ENCODE measurements at regions not wholly inside any gene's neighbourhood (a gene's known extent, or its start where the extent isn't known, plus 50 kb on each side); places are given as distances from the start of the nearest gene placed in this dataset.

GRCh38 chr10:128551475-128551874 lies 425.3 kb upstream of the MKI67 start:
- H3K4me1 ChIP-seq (ENCODE audit: control insufficient read depth in 1 of 2, insufficient read depth in 2 of 2, low read depth in 1 of 2, low read length in 1 of 2) = no peaks in the 10 kb centered on the region
- H3K27ac ChIP-seq (ENCODE audit: low read depth in 2 of 2, low read length in 1 of 2) = no peak overlapping the region
- no peaks in the 10 kb centered on the region for H3K79me2 ChIP-seq (ENCODE audit: insufficient read depth)
- H3K4me3 ChIP-seq (ENCODE audit: low read depth in 2 of 2, low read length in 1 of 2) = no peak overlapping the region
- no peak overlapping the region for H3K9ac ChIP-seq
- H3K4me2 ChIP-seq = no peak overlapping the region
- no peak overlapping the region for H2AFZ ChIP-seq (ENCODE audit: low read depth)
- CTCF ChIA-PET = interaction anchor here (1.0 kb wide), 1 partner anchor 9 kb away, joined by 4 read pairs; no protein-coding TSS in a partner anchor
- DNase-seq = no peak
- POLR2A ChIA-PET = no interaction called here
- no peaks in the 10 kb centered on the region for H3K9me2 ChIP-seq
- H3F3A ChIP-seq (replicated peaks; ENCODE audit: insufficient read depth) = no peaks in the 10 kb centered on the region
- no peaks in the 10 kb centered on the region for H4K20me1 ChIP-seq (ENCODE audit: insufficient read depth)
- WGBS (ENCODE audit: low lambda C conversion rate) = 34% methylated on average over 7 of the region's 7 CpGs
- H3K27me3 ChIP-seq (ENCODE audit: insufficient read depth) = no peaks in the 10 kb centered on the region
- no peaks in the 10 kb centered on the region for H3K36me3 ChIP-seq (replicated peaks in 1 of 2; ENCODE audit: control insufficient read depth in 1 of 2, insufficient read depth in 2 of 2, low read length in 1 of 2)
- TF ChIP-seq RCOR1 (IDR thresholded peaks at IDR 0.05; ENCODE audit: low read length) (no peak), USF2 (IDR thresholded peaks at IDR 0.05; ENCODE audit: borderline replicate concordance, low read depth, low read length) (no peak), POLR2AphosphoS5 (IDR thresholded peaks at IDR 0.05; ENCODE audit: low read depth, low read length) (no peak), YY1 (IDR thresholded peaks at IDR 0.05; ENCODE audit: low read depth) (no peak), NRF1 (IDR thresholded peaks at IDR 0.05; ENCODE audit: low read depth, low read length) (no peak), USF1 (IDR thresholded peaks at IDR 0.05; ENCODE audit: borderline replicate concordance, low read depth) (no peak), NFIC (IDR thresholded peaks at IDR 0.05; ENCODE audit: borderline replicate concordance) (no peak), ELF1 (IDR thresholded peaks at IDR 0.05) (no peak), RFX5 (IDR thresholded peaks at IDR 0.05; ENCODE audit: low read length) (no peak), MEF2A (IDR thresholded peaks at IDR 0.05; ENCODE audit: borderline replicate concordance, low read depth) (no peak), MXI1 (IDR thresholded peaks at IDR 0.05; ENCODE audit: low read depth, low read length) (no peak), RAD21 (IDR thresholded peaks at IDR 0.05; ENCODE audit: low read length) (no peak), JUND (IDR thresholded peaks at IDR 0.05) (no peak), SMC3 (IDR thresholded peaks at IDR 0.05; ENCODE audit: low read depth, low read length) (no peak), IRF3 (IDR thresholded peaks at IDR 0.05; ENCODE audit: low read depth, low read length) (no peak), PBX3 (IDR thresholded peaks at IDR 0.05) (no peak)
- no peaks in the 10 kb centered on the region for H3K9me3 ChIP-seq

- H3K4me2 ChIP-seq = no peak overlapping the region
- no peak overlapping the region for H3K9ac ChIP-seq
- CTCF ChIA-PET = no interaction called here
- no peak for DNase-seq
- no peak for TF ChIP-seq RCOR1 (IDR thresholded peaks at IDR 0.05; ENCODE audit: low read length)
- no peak overlapping the region for H3K27ac ChIP-seq (ENCODE audit: low read depth in 2 of 2, low read length in 1 of 2)
- no peaks in the 10 kb centered on the region for H3K79me2 ChIP-seq (ENCODE audit: insufficient read depth)
- WGBS (ENCODE audit: low lambda C conversion rate) = 27% methylated on average over 2 of the region's 2 CpGs
- H3K9me3 ChIP-seq = no peaks in the 10 kb centered on the region
- H4K20me1 ChIP-seq (ENCODE audit: insufficient read depth) = no peaks in the 10 kb centered on the region
- no peaks in the 10 kb centered on the region for H3F3A ChIP-seq (replicated peaks; ENCODE audit: insufficient read depth)
- H2AFZ ChIP-seq (ENCODE audit: low read depth) = no peak overlapping the region
- H3K4me3 ChIP-seq (ENCODE audit: low read depth in 2 of 2, low read length in 1 of 2) = no peak overlapping the region
- no peaks in the 10 kb centered on the region for H3K9me2 ChIP-seq
- H3K27me3 ChIP-seq (ENCODE audit: insufficient read depth) = no peaks in the 10 kb centered on the region
- no peaks in the 10 kb centered on the region for H3K36me3 ChIP-seq (replicated peaks in 1 of 2; ENCODE audit: control insufficient read depth in 1 of 2, insufficient read depth in 2 of 2, low read length in 1 of 2)
- H3K4me1 ChIP-seq (ENCODE audit: control insufficient read depth in 1 of 2, insufficient read depth in 2 of 2, low read depth in 1 of 2, low read length in 1 of 2) = no peaks in the 10 kb centered on the region
- POLR2A ChIA-PET = no interaction called here
Measured at GRCh38 chr10:128553755-128554154, 427.5 kb upstream of the MKI67 start.
